Fibroblast of skin of left biceps (primary cell): ENCODE measurements at regions not wholly inside any gene's neighbourhood (a gene's known extent, or its start where the extent isn't known, plus 50 kb on each side); places are given as distances from the start of the nearest gene placed in this dataset.
A peak's percentile ranks its signal among the peaks of the same experiment; 100 is the strongest.
"Not testable (repeated sequence)": the region's sequence is repeated elsewhere in the genome, so short reads cannot be mapped to it uniquely, and the experiment has no call there.

Experiments
- DNase-seq, 2 experiments: peaks; one replicate each; pipeline ENCODE4 v3.0.0-alpha.2; 2013; ENCODE audit warnings: low read depth in 2 of 2

GRCh38 chr5:125044491-125045282, 298.2 kb upstream of the ZNF608 start:
- DNase-seq, result no peak

GRCh38 chr5:125045646-125046045, 299.2 kb upstream of the ZNF608 start:
- DNase-seq, result no peak

DNA sequence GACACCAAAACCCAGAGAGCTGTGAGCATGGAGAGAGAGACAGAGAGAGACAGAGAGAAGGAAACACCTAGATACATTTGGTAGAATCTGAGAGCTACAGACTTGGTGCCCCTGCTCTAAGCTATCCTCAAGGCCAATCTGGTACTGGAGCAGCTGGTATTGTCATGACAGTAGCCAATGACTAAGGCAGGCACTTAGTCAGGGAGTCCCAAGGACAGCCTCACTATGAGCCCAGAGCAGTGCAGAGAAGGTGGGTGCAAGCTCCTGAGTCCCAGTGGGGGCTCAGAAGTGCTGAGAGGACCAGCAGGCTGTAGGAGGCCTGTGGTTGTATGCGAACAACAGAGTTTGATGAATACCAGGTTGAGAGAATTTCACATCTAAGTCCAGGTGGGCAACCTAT, 300.4 kb upstream of the ZNF608 start:
- no peak for DNase-seq

- DNase-seq, result no peak
Observed at GRCh38 chr5:125047871-125048270, 301.4 kb upstream of the ZNF608 start.

DNA sequence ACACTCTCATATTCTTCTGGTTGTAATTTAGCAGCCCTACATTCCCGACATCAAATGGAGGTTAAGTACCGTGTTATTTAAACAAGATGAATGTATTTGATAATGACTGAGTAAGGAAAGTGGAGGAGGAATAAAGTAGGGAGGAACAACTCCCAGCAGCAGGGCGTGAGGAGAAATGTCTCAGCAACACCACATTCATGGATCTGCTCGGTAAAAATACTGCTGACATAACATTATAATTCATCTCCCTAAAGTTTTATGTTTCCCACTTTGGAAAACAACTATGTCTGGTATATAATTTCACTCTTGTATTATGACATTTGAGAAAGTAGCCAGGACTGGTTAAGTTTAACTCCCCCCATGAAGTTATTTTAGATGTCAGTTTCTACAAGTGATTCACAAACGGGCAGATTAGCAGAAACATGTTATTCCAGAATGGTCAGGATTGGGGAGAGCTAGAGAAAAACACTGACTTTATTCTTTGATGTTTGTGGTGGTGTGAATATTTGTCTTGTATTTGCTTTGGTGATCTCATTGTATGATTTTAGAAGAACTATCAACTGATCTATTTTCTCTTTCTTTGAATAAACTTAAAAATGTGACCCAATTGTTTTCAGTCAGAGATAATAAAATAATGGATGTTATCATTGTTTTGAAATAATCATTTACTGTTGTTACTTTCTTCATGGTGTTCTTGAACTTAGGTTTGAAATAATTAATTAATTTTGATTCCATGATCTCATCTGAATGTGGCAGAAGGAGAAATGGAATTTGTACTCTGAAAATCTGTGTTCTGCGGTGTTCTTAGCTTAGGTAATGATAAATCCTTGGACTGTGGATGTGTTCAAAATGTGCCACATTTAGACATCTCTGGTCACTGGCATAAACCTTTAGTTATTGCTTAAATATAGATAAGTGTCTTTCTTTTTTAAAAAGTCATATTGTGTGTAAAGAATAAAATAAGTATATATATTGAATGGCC, 303.6 kb upstream of the ZNF608 start:
- DNase-seq, result no peak

DNA sequence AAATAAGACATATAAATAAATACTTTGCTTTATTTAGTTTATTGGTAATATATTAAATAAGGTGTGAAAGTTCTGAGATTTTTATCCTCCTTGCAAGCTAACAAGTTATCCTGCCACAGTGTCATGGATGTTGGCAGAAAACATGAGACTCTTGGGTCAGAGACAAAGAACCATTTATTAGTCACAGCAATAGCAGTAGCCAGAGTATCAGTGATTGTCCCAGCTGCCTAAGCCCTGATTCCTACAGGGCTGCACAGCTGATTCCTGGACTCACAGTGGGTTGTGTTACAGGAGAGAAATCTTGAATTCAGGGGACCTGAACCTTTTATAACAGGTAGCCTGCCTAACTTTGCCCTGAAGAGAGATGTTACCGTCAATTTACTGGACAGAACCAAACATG, 304.5 kb upstream of the ZNF608 start:
- DNase-seq, result no peak

DNA sequence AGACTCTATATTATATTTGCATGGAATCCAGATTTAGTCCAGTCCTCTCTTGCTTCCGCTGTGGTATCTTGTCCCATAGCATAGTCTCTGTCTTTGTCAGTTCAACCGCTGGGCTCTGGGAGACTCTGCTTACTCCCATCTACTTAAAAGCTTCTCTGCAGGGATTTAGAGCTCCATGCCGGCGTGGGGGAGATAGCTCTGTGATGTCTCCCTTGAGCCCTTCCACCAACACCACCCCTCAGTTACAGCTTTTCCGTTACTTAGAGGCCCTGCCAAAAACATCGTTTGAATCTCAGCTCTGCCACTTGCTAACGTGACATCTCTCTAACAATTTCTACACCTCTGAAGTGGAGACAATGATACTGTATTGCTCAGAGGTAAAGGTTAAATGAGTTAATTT, 306.1 kb upstream of the ZNF608 start:
- no peak for DNase-seq

DNA sequence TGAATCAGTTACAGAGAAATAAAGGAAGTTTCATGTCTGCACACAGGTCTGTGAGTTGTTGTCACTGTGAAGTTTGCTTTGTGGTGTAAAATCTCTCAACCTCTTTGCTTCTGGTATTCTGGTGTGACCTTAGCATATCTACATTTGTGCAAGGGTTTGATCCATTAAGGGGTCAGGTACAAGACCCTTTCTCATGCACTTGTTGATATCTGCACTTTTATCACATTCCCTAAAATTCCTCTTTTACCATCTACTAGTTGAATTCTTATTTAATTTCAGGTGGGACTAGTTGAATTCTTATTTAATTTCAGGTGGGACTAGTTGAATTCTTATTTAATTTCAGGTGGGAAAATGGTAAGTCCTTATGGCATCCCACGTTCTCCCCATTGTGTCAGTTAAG, 306.7 kb upstream of the ZNF608 start:
- no peak for DNase-seq

GRCh38 chr5:125054146-125054545, 307.7 kb upstream of the ZNF608 start:
- no peak for DNase-seq

GRCh38 chr5:125056671-125057485, 310.4 kb upstream of the ZNF608 start:
- DNase-seq, result no peak

DNA sequence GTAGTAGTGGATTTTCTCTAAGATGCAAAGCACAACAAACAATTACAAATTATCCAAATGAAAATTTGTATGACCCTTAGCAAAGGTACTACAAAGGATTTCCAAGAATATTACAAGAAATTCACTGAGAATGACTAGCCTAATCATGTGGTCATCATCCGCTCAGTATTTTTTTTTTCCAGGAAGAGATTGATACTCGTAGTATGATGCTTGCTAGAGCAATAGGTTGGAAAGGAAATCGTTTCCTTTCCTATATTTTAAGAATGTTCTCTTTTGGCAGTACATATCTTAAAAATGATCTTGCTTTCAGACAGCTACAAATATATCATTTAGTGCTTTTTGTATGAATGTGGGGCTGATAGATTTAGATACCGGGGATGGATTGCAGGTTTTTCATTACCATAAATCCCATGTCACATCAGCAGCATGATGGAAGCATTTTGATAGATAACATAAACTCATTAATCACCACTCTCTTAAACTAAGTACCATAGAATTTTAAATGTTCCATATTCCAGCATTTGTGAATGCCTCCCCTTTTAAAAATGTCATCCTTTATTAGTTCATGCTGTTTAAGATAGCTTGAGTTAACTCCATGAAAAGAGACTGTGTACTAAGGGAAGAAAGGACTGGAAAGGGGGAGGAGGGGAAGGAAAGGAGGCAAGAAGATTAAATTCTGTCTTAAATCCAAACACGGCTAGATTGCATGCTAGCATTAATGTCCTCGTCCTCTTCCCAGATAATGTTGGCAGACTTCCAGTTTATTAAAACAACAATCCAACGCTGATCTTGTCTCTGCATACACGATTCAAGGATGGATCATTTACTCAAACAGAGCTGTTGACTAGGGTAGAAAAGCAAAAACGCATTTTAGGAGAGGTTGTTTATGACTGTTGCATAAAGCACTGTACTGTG, 311.7 kb upstream of the ZNF608 start:
- peak; percentile 44 to 53 for DNase-seq

GRCh38 chr5:125059255-125060002, 313.0 kb upstream of the ZNF608 start:
- no peak for DNase-seq

GRCh38 chr5:125061726-125062125, 315.3 kb upstream of the ZNF608 start:
- DNase-seq, result no peak

DNA sequence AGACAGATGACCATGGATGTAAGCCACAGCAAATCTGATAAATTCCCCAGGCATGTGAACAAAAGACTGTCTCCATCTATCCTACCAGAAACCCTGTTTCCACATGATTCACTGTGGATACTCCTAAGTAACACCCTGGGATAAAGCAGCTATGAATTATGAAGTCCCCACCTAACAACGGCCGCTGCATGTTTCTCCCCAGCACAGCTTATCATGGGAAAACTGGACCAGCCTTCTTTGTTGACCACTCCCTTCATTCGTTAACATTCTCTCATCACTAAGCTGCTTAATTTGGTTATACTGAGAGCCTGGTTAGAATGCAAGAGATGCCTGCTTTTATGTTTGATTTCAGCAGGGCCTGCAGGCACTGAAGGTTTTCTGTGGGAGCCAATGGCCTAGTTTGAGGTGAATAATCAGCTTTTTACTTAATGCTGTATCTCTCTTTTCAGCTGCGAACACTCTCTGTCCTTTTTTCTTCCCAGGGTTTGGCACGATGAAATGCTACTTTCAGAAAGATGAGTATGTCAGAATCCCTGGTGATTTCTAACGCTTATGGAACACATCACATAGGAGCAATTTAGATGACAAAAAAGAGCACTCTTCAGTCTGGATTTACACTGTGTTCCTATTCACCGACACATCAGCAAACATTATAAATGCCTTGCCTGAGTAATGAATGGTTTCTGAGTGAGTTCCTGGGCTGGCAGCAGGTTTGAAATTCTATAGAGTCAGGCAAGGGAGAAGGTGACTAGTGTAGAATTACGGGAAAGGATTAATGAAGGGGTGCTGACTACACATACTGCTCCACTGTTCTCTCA, 318.4 kb upstream of the ZNF608 start:
- no peak for DNase-seq

DNA sequence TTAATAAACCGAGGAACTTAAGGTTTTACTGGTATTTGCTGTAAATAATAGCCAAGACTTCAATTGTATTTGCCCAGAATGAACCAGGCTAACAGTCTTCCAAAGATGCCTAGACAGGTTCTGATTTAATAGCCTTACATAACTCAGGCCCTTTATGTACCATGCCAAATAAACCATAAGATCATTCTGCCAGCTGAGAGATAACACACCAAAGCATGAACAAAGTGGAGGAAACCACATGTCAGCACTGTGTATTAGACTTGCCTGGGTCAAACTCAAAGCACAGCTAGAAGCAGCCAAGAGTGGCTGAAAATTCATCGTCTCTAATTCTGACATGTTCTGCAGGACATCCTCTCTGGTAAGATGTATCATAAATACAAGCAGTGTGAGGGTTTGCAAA, 319.3 kb upstream of the ZNF608 start:
- no peak for DNase-seq

DNA sequence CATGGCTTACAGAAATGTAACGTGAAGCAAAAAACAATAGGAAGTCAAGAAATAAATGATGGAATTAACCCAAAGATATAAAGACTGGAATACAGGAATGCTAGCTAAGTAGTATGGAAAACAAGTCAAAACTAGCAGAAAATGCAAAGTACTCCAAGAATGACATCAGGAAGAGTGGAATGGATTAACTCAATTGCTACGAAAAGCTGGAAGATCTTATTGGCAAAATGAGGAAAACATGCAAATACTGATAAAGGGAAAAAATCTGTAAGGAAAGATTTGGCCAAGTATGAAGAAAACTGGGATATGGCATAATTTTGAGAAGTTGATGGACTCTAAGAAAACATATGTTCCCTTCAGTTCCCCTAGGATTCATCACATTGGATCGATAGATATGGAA, 324.5 kb upstream of the ZNF608 start:
- DNase-seq, result no peak

DNA sequence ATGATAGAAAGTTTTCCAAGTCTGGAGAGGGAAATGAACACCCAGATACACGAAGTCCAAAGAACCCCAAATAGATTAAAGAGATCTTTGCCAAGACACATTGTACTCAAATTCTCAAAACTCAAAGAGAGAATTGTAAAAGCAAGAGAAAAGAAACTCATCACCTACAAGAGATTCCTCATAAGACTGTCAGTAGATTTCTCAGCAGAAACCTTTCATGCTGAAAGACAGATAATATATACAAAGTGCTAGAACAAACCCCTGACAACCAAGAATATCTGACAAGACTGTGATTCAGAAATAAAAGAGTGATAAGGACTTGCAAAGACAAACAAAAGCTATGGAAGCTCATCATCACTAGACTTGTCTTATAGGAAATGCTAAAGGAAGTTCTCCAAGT, 326.7 kb upstream of the ZNF608 start:
- DNase-seq, result no peak

DNA sequence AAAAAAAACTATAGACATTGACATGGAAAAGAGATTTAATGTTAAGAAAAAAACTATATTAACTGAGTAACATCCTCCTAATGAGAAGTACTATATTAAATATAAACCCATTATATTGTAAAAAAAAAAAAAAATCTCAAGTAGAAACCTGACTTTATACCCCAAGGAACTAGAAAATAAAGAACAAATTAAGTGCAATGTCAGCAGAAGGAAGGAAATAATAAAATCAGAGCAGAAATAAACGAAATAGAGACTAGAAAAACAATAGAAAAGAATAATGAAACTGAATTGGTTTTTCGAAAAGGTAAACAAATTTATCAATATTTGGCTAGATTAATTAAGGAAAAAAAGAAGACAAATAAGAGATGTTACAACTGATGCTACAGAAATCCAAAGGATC, 329.1 kb upstream of the ZNF608 start:
- no peak for DNase-seq

GRCh38 chr5:125079028-125079427, 332.6 kb upstream of the ZNF608 start:
- DNase-seq, result not testable (repeated sequence)
